ENCODE measurements at regions not wholly inside any gene's neighbourhood (a gene's known extent, or its start where the extent isn't known, plus 50 kb on each side); places are given as distances from the start of the nearest gene placed in this dataset.

- Histone ChIP-seq H3K4me2 (replicated peaks; ENCODE audit: extremely low read depth, low read length, poor library complexity, severe bottlenecking) (no peak overlapping the region), H3K27me3 (ENCODE audit: control insufficient read depth in 2 of 2, insufficient read depth in 2 of 2, low read length in 2 of 2) (no peaks in the 10 kb centered on the region), H4K20me1 (ENCODE audit: insufficient read depth, low read length) (no peaks in the 10 kb centered on the region), H3K4me1 (ENCODE audit: control insufficient read depth in 1 of 2, insufficient read depth in 2 of 2, low read length in 2 of 2) (no peaks in the 10 kb centered on the region), H3K9ac (ENCODE audit: insufficient read depth, low read length, poor library complexity, severe bottlenecking) (no peak overlapping the region), H3K4me3 (replicated peaks in 1 of 3; ENCODE audit: low read depth in 2 of 3, low read length in 3 of 3) (no peak overlapping the region), H3K27ac (ENCODE audit: low read depth in 1 of 2, low read length in 2 of 2) (no peak overlapping the region), H3K79me2 (ENCODE audit: insufficient read depth, low read length) (no peaks in the 10 kb centered on the region), H3K36me3 (replicated peaks in 1 of 2; ENCODE audit: control insufficient read depth in 1 of 2, insufficient read depth in 2 of 2, low read length in 2 of 2) (no peaks in the 10 kb centered on the region), H3K9me3 (replicated peaks in 1 of 2; ENCODE audit: control insufficient read depth in 1 of 2, insufficient read depth in 1 of 2, low read length in 2 of 2) (no peaks in the 10 kb centered on the region), H2AFZ (ENCODE audit: insufficient read depth, low read depth, low read length, poor library complexity, severe bottlenecking) (no peak overlapping the region)
- Mint-ChIP-seq H3K36me3 (no peaks in the 10 kb centered on the region), H3K27ac (no peak overlapping the region), H3K4me1 (no peaks in the 10 kb centered on the region), H3K4me3 (no peak overlapping the region), H3K27me3 (ENCODE audit: low read depth in 3 of 3) (peaks cover 0 to 9% (median 9%) of the 10 kb centered on the region in 3 donors), H3K9me3 (peaks cover 0 to 5% (median 4%) of the 10 kb centered on the region in 7 donors)
- no peak for TF ChIP-seq CTCF (IDR thresholded peaks at IDR 0.05)
- intact Hi-C loops (cut with micrococcal nuclease) = no loop called here
- WGBS (ENCODE audit: insufficient coverage) = no CpG with 5 or more reads among the region's 2 CpGs
- no peak for DNase-seq
These were observed 174.9 kb downstream of the IER5 start for GRCh38 chr1:181263444-181263843.

- no peak overlapping the region for H3K27ac Mint-ChIP-seq
- no CpG with 5 or more reads among the region's 3 CpGs for WGBS (ENCODE audit: insufficient coverage)
These were observed 176.3 kb downstream of the IER5 start for GRCh38 chr1:181264821-181265220.

More at GRCh38 chr1:181264821-181265220, 176.3 kb downstream of the IER5 start:
- Histone ChIP-seq H4K20me1 (ENCODE audit: insufficient read depth, low read length) (no peaks in the 10 kb centered on the region), H3K4me1 (ENCODE audit: control insufficient read depth in 1 of 2, insufficient read depth in 2 of 2, low read length in 2 of 2) (no peaks in the 10 kb centered on the region), H3K4me2 (replicated peaks; ENCODE audit: extremely low read depth, low read length, poor library complexity, severe bottlenecking) (no peak overlapping the region), H3K36me3 (replicated peaks in 1 of 2; ENCODE audit: control insufficient read depth in 1 of 2, insufficient read depth in 2 of 2, low read length in 2 of 2) (no peaks in the 10 kb centered on the region), H3K4me3 (replicated peaks in 1 of 3; ENCODE audit: low read depth in 2 of 3, low read length in 3 of 3) (no peak overlapping the region), H3K27me3 (ENCODE audit: control insufficient read depth in 2 of 2, insufficient read depth in 2 of 2, low read length in 2 of 2) (no peaks in the 10 kb centered on the region), H3K9ac (ENCODE audit: insufficient read depth, low read length, poor library complexity, severe bottlenecking) (no peak overlapping the region), H2AFZ (ENCODE audit: insufficient read depth, low read depth, low read length, poor library complexity, severe bottlenecking) (no peak overlapping the region), H3K27ac (ENCODE audit: low read depth in 1 of 2, low read length in 2 of 2) (no peak overlapping the region), H3K9me3 (replicated peaks in 1 of 2; ENCODE audit: control insufficient read depth in 1 of 2, insufficient read depth in 1 of 2, low read length in 2 of 2) (no peaks in the 10 kb centered on the region), H3K79me2 (ENCODE audit: insufficient read depth, low read length) (no peaks in the 10 kb centered on the region)
- Mint-ChIP-seq H3K9me3 (peaks cover 0 to 6% (median 4%) of the 10 kb centered on the region in 7 donors), H3K27me3 (ENCODE audit: low read depth in 3 of 3) (peaks cover 0 to 13% (median 9%) of the 10 kb centered on the region in 3 donors), H3K4me1 (no peaks in the 10 kb centered on the region), H3K36me3 (no peaks in the 10 kb centered on the region), H3K4me3 (no peak overlapping the region)
- no peak for TF ChIP-seq CTCF (IDR thresholded peaks at IDR 0.05)
- intact Hi-C loops (cut with micrococcal nuclease) = no loop called here
- DNase-seq = no peak

Data from CD14-positive monocyte (primary cell).